CD4-positive, alpha-beta T cell treated with Interleukin-21 for 1 hour (primary cell): ENCODE measurements at regions not wholly inside any gene's neighbourhood (a gene's known extent, or its start where the extent isn't known, plus 50 kb on each side); places are given as distances from the start of the nearest gene placed in this dataset.

Source experiments
- DNase-seq: peaks from one replicate; pipeline ENCODE4 v3.0.0-alpha.2; 2020

- no peak for DNase-seq
Measured at GRCh38 chr6:102679865-102680264, 1286.4 kb downstream of the GRIK2 start.

DNA sequence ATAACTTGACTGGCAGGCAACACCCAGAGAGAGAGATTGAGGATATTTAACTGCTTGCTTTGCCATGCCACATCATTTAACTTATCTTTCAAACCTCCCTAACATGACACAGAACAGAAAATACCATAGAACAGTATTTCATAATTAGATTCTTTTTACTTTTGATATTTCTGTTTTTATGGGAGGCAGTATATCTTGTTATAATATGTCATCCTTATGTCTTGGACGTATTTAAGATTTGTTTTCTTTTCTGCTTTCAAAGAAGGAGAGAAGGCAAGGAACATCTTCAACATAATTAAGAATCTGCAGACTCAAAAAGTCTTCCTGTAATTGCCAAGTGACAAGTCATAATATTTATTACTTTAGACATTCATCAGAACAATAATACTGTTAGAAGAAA lies 1283.7 kb downstream of the GRIK2 start:
- DNase-seq, result no peak

DNA sequence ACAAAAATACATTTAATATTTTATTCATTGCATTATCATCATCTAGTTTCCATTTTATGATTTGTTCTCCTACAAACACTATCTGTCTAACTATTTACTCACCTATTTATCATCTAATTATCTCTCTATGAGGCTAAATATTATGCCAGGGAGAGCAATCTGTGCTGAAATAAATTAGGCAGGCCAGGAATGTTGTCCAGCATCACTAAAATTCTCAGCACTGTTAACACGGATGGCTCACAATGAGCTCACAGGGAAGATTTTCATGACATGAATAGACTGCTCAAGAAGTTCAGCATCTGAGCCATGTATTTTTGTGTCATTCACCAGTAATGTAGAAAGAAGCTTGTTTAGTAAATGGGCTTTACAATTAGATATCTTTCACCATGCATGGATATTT lies 1277.2 kb downstream of the GRIK2 start:
- no peak for DNase-seq

DNA sequence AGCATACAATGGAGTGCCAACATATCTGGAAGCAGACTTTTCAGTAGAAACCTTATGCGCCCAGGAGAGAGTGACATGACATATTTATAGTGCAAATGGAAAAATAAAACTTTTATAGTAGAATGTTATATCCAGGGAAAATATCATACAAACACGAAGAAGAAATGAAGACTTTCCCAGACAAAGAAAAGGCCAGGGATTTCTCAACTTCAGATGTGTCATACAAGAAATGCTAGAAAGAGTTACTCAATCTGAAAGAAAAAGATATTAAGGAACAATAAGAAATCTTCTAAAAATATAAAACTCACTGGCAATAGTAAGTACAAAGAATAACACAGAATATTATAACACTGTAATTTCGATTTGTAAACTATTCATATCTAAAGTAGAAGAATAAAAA lies 1269.3 kb downstream of the GRIK2 start:
- no peak for DNase-seq

- DNase-seq, result no peak
Measured at GRCh38 chr6:102660303-102660702, 1266.8 kb downstream of the GRIK2 start.

DNA sequence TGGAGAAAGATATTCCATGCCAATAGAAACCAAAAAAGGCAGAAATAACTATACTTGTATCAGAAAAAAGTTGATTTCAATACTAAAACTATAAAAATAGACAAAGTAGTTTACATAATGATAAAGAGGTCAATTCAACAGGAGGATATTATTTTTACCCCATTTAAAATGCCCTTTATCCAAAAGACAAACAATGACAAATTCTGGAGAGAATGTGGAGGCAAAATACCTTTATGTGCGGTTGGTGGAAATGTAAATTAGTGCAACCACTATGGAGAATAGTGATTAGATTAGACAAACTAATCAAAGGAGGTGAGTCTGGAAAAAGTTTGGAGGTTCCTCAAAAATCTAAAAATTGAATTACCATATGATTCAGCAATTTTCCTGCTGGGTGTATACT lies 1262.3 kb downstream of the GRIK2 start:
- DNase-seq, result no peak

DNA sequence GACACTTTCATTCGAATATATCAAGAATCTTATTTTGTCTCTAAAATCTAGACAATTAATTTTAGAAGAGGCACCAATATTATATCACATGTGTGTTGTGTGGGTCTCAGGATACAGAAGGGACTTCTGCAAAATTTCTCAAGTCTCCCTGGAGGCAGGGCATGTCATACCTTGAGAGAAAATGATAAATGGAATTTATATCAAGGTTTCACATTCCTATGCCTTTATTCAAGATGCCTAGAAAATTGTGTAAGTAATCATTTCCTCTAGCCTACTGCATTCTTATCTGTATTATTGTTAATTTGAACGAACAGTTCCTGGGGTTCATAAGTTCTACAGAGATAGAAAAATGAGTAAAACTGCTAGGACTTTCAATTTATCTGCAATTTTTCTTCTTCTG lies 1247.9 kb downstream of the GRIK2 start:
- no peak for DNase-seq

DNA sequence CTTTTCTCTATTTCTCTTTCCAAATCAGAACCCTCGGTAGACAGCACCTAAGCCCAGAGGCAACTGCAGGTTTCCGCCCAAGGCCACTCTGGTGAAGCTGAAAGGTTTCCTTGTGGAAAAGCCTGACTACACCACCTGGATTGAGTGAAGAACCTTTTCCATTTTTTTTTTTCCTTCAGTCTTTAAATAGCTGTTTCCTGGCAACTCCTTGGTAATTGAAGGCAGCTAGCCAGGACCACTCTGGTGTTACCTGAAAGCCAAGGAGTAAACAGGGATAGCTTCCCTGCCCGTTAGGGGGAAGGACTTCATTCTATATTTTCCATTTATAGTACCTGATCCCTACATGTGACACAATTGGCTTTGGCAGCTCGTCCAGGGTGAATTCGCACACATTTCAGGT lies 1238.4 kb downstream of the GRIK2 start:
- DNase-seq, result no peak

- no peak for DNase-seq
Measured at GRCh38 chr6:102623201-102623600, 1229.7 kb downstream of the GRIK2 start.

GRCh38 chr6:102619585-102619984 lies 1226.1 kb downstream of the GRIK2 start:
- no peak for DNase-seq

DNA sequence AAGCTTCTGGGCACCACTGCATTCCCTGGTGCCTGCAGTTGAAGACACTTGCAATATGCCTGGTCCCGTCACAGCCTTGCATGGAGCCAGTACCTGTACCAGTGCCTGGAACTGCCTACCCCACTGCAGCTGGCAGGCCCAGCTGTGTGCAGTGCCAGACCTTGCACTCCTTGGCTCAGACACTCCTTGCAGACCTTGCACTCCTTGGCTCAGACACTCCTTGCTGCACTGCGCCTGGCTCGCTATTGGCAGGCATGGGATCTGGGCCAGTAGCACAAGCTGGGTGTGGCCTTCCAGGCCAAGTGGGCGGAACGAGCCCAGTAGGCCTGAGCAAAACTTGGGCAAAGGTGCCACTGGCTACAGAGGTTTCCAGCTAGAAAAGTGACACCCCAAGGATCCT lies 1189.1 kb downstream of the GRIK2 start:
- DNase-seq, result no peak

DNA sequence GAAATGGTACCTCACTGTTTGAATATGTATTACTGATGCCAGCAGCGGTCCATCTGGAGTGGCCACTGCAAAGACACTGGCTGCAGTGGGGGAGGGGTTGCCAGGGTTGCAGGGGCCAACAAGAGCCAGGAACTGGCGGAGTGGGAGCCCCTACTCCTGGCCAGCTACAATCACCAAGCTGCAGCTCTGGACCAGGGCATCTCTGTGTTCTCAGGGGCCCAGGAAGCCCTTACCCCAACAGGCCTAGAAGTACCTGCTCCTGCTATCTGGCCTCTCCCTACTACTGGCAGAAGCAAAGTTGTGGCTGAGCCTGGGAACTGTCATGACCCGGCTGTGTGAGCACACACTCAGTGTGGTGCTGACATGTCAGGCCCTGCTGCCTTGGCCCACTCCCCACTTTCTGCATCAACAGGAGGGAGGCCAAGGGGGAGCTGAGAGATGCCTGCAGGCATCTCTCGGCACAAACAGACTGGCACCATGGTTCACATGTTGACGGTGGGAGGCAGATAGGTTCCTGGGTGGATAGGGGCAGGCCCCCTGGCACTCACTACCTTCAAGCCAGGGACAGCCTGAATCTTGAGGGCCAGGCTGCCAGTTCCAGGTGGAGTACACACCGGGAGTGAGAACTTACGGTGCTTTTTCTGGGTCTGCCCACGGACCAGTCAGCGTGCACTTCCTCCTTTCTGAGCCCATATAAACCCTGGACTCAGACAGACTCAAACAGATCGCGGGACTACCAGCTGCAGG lies 1188.0 kb downstream of the GRIK2 start:
- DNase-seq, result no peak

GRCh38 chr6:102571236-102571908 lies 1177.9 kb downstream of the GRIK2 start:
- DNase-seq, result no peak

GRCh38 chr6:102562713-102563112 lies 1169.2 kb downstream of the GRIK2 start:
- DNase-seq, result no peak

DNA sequence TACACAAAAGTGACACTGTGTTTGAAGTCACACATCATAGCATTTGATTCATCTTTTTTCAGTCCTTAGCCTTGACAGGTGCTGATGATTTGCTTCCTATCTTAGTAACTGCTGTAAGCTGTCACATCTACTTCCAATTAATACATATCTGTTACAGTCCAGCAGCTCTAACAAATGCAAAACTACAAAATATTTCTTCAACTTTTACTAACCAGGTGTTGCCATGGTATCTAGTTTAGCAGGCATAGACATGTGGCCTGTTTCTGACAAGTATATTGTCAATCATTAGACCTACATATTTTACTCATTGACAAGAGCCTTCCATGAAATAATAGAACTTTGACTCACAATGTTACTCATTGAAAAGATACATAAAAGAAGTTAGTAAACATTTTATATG lies 1159.7 kb downstream of the GRIK2 start:
- DNase-seq, result no peak

DNA sequence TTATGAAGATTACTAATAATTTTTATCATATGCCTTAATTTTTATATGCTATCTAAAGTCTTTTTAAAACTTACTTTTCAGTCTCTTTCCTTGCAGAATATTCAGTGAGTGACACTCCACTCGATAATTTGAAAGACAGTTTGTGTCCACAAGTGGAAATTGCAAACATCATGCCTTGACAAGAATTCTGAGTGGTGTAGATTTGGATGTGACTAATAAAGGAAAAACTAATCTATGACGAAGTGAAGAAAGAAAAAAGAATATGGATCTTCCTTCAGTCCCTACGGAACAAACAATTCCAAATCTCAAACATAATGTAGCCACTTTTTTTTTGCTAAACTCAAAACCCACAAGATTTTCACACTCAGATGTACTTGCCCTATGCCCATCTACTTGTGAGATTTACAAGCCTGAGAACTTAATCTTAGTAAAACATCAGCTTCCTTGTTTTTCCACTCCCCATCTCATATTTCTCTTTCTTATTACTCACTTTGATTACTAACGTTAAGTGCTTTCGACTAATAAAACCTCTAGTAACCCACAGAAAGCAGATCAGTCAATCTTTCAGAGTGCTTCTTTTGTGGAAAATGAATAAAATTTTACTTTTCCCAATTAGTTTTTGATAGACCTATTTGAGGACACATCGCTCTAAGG lies 1155.8 kb downstream of the GRIK2 start:
- DNase-seq, result no peak

- no peak for DNase-seq
Measured at GRCh38 chr6:102525336-102525735, 1131.8 kb downstream of the GRIK2 start.

GRCh38 chr6:102520966-102521365 lies 1127.5 kb downstream of the GRIK2 start:
- no peak for DNase-seq

- DNase-seq, result no peak
Measured at GRCh38 chr6:102517506-102517905, 1124.0 kb downstream of the GRIK2 start.

GRCh38 chr6:102501615-102502014 lies 1108.1 kb downstream of the GRIK2 start:
- no peak for DNase-seq

DNA sequence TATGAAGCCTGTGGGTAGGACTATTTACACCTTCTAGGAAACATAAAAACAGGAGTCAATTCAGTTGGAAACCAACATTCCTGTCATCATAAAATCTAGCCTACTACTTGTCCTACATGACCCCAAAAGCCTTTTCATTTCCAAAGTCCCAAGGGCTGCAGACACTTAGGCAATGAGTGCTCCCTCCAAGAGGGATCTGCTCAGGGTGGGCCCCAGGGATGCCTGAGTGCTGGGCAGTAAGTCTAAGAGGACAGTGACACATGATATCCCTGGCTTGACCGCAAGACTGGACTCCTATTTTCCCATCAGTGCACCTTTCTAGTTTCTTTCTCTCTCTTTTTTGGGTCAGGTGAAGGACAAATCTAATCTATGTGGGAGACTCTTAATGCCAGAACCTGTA lies 1101.3 kb downstream of the GRIK2 start:
- no peak for DNase-seq

DNA sequence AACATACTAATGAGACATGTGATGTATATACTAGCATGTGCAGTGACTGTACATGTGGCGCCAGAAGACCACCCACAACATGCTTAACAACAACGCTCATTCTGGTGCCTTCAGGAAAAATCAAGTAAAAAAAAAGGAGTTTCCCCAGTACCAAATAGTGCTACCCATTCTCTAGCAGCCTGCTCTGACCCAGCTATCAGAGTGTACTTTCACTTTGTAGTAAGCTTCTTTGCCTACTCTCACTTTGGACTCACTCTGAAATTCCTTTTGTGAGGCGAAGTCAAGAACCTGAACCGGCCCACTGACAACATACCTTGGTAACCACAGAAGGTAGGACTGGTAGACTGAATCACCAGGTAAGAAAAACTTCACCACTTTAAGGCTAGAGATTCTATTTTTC lies 1100.0 kb downstream of the GRIK2 start:
- no peak for DNase-seq

DNA sequence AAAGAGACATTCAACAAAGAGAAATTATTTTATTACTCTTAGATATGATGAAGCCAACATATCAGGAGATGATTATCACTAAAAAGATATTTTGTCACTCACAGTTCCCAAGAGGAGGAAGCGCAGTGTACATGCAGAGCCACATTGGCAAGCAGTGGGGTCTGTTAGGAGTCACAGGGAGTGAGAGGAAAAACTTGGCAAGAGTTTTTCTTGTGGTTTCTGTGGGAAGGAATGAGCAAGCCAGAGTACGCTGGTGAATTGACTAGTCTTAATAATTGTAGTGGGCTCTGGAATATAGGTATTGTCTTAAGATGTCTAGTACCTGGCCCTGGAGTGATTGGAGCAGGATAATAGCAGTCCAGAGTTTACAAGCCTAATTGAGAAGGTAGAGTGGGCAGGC lies 1095.2 kb downstream of the GRIK2 start:
- DNase-seq, result no peak

GRCh38 chr6:102485480-102485879 lies 1092.0 kb downstream of the GRIK2 start:
- no peak for DNase-seq
